ENCODE measurements at regions not wholly inside any gene's neighbourhood (a gene's known extent, or its start where the extent isn't known, plus 50 kb on each side); places are given as distances from the start of the nearest gene placed in this dataset.
"Not testable (repeated sequence)": the region's sequence is repeated elsewhere in the genome, so short reads cannot be mapped to it uniquely, and the experiment has no call there.

DNA sequence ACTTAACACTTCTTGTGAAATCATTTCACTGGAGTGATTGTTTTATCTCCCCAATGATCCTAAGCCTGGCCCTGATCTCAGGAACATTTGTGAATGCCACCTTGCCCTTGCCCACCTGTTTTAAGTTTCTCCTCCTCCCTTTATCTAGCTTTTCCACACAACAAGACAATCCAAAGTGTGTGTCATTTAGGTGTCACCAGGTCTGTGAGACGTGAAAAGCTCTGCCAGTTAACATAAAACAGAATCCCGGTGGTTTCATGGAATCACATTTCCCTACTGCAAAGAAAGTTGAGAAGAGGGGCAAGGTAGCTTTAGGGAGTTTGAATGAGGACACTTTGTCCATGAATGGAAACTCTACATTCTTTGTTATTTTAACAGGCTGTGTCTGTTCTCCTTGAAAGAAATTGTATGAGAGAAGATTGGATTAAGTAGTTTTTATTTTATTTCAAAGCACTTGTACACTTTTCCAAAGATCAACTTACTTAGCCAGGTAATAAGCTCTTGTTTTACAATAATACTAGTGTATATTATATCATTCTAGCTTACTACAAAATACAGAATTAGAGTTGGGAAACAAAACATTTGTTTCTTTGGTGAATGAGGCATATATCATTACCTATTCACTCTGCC lies 239.0 kb downstream of the ISL1 start:
- H3K27ac ChIP-seq (ENCODE audit: poor library complexity, severe bottlenecking), result no peak overlapping the region
- no peaks in the 10 kb centered on the region for H3K27me3 ChIP-seq (ENCODE audit: insufficient read depth, poor library complexity, severe bottlenecking)
- no peak overlapping the region for H3K4me3 ChIP-seq (ENCODE audit: severe bottlenecking)
- no peak for DNase-seq (ENCODE audit: low spot score)
- H3K4me1 ChIP-seq (ENCODE audit: insufficient read depth, poor library complexity, severe bottlenecking), result no peaks in the 10 kb centered on the region
- TF ChIP-seq, protein P1, sequence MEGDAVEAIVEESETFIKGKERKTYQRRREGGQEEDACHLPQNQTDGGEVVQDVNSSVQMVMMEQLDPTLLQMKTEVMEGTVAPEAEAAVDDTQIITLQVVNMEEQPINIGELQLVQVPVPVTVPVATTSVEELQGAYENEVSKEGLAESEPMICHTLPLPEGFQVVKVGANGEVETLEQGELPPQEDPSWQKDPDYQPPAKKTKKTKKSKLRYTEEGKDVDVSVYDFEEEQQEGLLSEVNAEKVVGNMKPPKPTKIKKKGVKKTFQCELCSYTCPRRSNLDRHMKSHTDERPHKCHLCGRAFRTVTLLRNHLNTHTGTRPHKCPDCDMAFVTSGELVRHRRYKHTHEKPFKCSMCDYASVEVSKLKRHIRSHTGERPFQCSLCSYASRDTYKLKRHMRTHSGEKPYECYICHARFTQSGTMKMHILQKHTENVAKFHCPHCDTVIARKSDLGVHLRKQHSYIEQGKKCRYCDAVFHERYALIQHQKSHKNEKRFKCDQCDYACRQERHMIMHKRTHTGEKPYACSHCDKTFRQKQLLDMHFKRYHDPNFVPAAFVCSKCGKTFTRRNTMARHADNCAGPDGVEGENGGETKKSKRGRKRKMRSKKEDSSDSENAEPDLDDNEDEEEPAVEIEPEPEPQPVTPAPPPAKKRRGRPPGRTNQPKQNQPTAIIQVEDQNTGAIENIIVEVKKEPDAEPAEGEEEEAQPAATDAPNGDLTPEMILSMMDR (IDR thresholded peaks at IDR 0.05; ENCODE audit: poor library complexity, severe bottlenecking), result no peak
- H3K9me3 ChIP-seq (ENCODE audit: severe bottlenecking), result no peaks in the 10 kb centered on the region
- ATAC-seq (ENCODE audit: low read depth), result no peak
- no peaks in the 10 kb centered on the region for H3K36me3 ChIP-seq (ENCODE audit: low read depth)

DNA sequence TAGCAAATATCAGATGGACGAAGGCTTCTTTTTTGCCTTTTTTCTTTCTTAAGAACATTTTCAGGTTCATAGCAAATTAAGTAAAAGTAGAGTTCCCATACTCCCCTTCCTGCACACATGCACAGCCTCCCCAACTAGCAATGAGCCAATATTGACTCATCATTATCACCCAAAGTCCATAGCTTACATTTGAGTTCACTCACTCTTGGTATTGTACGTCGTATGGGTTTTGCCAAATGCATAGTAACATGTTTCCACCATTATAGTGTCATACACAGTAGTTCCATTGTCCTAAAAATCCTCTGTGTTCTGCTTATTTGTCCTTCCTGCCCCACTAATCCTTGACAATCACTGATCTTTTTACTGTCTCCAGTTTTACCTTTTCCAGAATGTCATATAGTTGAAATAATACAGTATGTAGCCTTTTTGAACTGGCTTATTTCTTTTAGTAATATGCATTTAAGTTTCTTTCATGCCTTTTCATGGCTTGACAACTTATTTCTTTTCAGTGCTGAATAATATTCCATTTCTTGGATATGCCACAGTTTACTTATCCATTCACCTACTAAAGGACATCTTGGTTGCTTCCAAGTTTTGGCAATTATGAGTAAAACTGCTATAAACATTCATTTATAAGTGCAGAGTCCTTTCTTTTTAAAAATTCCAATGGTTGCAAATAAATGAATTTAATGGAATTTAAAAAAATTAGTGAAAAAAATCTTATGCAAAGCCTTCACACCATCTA lies 242.1 kb downstream of the ISL1 start:
- Histone ChIP-seq H3K4me1 (ENCODE audit: insufficient read depth, poor library complexity, severe bottlenecking) (no peaks in the 10 kb centered on the region), H3K27me3 (ENCODE audit: insufficient read depth, poor library complexity, severe bottlenecking) (no peaks in the 10 kb centered on the region), H3K36me3 (ENCODE audit: low read depth) (no peaks in the 10 kb centered on the region), H3K4me3 (ENCODE audit: severe bottlenecking) (no peak overlapping the region), H3K27ac (ENCODE audit: poor library complexity, severe bottlenecking) (no peak overlapping the region), H3K9me3 (ENCODE audit: severe bottlenecking) (no peaks in the 10 kb centered on the region)
- ATAC-seq (ENCODE audit: low read depth), result no peak
- no peak for DNase-seq (ENCODE audit: low spot score)
- TF ChIP-seq, protein P1 (IDR thresholded peaks at IDR 0.05; ENCODE audit: poor library complexity, severe bottlenecking), result no peak

DNA sequence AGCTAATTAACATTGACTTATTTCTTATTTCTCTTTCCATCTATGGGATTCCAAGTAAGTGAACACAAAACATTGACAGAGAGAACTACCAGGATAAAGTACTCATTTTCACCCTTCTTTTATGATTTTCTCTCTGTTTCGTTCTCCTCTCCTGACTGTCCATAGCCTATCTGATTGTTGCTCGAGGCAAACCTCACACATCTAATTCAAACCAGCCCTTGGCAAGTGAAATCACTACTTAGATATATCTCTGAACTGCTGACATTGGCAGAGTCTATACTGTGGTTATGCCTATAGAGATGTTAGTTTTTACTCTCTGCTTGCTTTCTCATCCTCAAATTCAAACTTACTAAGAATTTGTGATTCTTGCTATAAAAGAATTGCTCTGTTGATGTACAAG lies 248.8 kb downstream of the ISL1 start:
- ATAC-seq (ENCODE audit: low read depth) (no peak), DNase-seq (ENCODE audit: low spot score) (no peak)
- H3K36me3 ChIP-seq (ENCODE audit: low read depth), result no peaks in the 10 kb centered on the region
- no peak overlapping the region for H3K27ac ChIP-seq (ENCODE audit: poor library complexity, severe bottlenecking)
- H3K4me3 ChIP-seq (ENCODE audit: severe bottlenecking), result no peak overlapping the region
- no peaks in the 10 kb centered on the region for H3K9me3 ChIP-seq (ENCODE audit: severe bottlenecking)
- TF ChIP-seq, protein P1 (IDR thresholded peaks at IDR 0.05; ENCODE audit: poor library complexity, severe bottlenecking), result no peak
- no peaks in the 10 kb centered on the region for H3K27me3 ChIP-seq (ENCODE audit: insufficient read depth, poor library complexity, severe bottlenecking)
- no peaks in the 10 kb centered on the region for H3K4me1 ChIP-seq (ENCODE audit: insufficient read depth, poor library complexity, severe bottlenecking)

- Histone ChIP-seq H3K27me3 (ENCODE audit: insufficient read depth, poor library complexity, severe bottlenecking) (no peaks in the 10 kb centered on the region), H3K4me1 (ENCODE audit: insufficient read depth, poor library complexity, severe bottlenecking) (no peaks in the 10 kb centered on the region), H3K27ac (ENCODE audit: poor library complexity, severe bottlenecking) (no peak overlapping the region), H3K9me3 (ENCODE audit: severe bottlenecking) (no peaks in the 10 kb centered on the region), H3K4me3 (ENCODE audit: severe bottlenecking) (no peak overlapping the region), H3K36me3 (ENCODE audit: low read depth) (no peaks in the 10 kb centered on the region)
- DNase-seq (ENCODE audit: low spot score) (no peak), ATAC-seq (ENCODE audit: low read depth) (no peak)
- TF ChIP-seq, protein P1 (IDR thresholded peaks at IDR 0.05; ENCODE audit: poor library complexity, severe bottlenecking), result no peak
Observed at GRCh38 chr5:51632793-51633192, 249.5 kb downstream of the ISL1 start.

- not testable (repeated sequence) for H3K27me3 ChIP-seq (ENCODE audit: insufficient read depth, poor library complexity, severe bottlenecking); H3K4me1 ChIP-seq (ENCODE audit: insufficient read depth, poor library complexity, severe bottlenecking); H3K36me3 ChIP-seq (ENCODE audit: low read depth); H3K9me3 ChIP-seq (ENCODE audit: severe bottlenecking); DNase-seq (ENCODE audit: low spot score); ATAC-seq (ENCODE audit: low read depth); H3K4me3 ChIP-seq (ENCODE audit: severe bottlenecking); H3K27ac ChIP-seq (ENCODE audit: poor library complexity, severe bottlenecking)
Observed at GRCh38 chr5:51636973-51637372, 253.7 kb downstream of the ISL1 start.

All from RWPE2 (cell line).